PC-9 (cell line): ENCODE measurements at regions not wholly inside any gene's neighbourhood (a gene's known extent, or its start where the extent isn't known, plus 50 kb on each side); places are given as distances from the start of the nearest gene placed in this dataset.

ENCODE experiments used
- CTCF ChIP-seq: fragments of 200-600 bp; sonication (generic); conservative IDR thresholded peaks from 2 replicates; pipeline ENCODE4 v1.6.1; 2017; ENCODE audit warnings: mixed run types, antibody characterized with exemption, mild to moderate bottlenecking, moderate library complexity
- EZH2 ChIP-seq: fragments of 200-600 bp; sonication (generic); IDR thresholded peaks from 2 replicates; pipeline ENCODE4 v1.8.0; 2017; ENCODE audit warnings: antibody characterized with exemption, low read depth

GRCh38 chr15:39184701-39185390 lies 396.0 kb upstream of the THBS1 start:
- TF ChIP-seq EZH2: no peak
- TF ChIP-seq CTCF: no peak
